H9 (cell line): ENCODE measurements at regions not wholly inside any gene's neighbourhood (a gene's known extent, or its start where the extent isn't known, plus 50 kb on each side); places are given as distances from the start of the nearest gene placed in this dataset.

Source experiments
- DNase-seq: peaks from one replicate; pipeline ENCODE4 v3.0.0-alpha.2; 2017
- H2AFZ ChIP-seq: one replicate; pipeline ENCODE4 v1.6.1; 2013; ENCODE audit warnings: mild to moderate bottlenecking, low read length, control low read depth, moderate library complexity
- H2AK5ac ChIP-seq: 2 replicates; pipeline ENCODE4 v1.6.1; 2013; ENCODE audit warnings: low read length, control low read depth, mixed read lengths; ENCODE audit not compliant: insufficient read length
- H2BK120ac ChIP-seq: one replicate; pipeline ENCODE4 v1.6.1; 2013; ENCODE audit warnings: low read depth, mild to moderate bottlenecking, low read length, control low read depth, inconsistent platforms; ENCODE audit not compliant: poor library complexity, severe bottlenecking
- H2BK12ac ChIP-seq: 2 replicates; pipeline ENCODE4 v1.6.1; 2013; ENCODE audit warnings: low read length, control low read depth, mixed read lengths, low read depth; ENCODE audit not compliant: insufficient read length
- H2BK15ac ChIP-seq: 2 replicates; pipeline ENCODE4 v1.6.1; 2013; ENCODE audit warnings: low read depth, low read length, control low read depth
- H2BK20ac ChIP-seq: one replicate; pipeline ENCODE4 v1.6.1; 2013; ENCODE audit warnings: low read depth, mild to moderate bottlenecking, low read length, control low read depth, inconsistent platforms; ENCODE audit not compliant: poor library complexity, severe bottlenecking
- H2BK5ac ChIP-seq: 2 replicates; pipeline ENCODE4 v1.6.1; 2013; ENCODE audit warnings: low read length, control low read depth, mixed read lengths; ENCODE audit not compliant: insufficient read length
- H3K14ac ChIP-seq: 2 replicates; pipeline ENCODE4 v1.6.1; 2013; ENCODE audit warnings: low read length, control low read depth; ENCODE audit not compliant: insufficient read depth
- H3K18ac ChIP-seq: 2 replicates; pipeline ENCODE4 v1.6.1; 2013; ENCODE audit warnings: low read depth, mild to moderate bottlenecking, mixed read lengths, low read length, control low read depth; ENCODE audit not compliant: insufficient read length
- H3K23ac ChIP-seq: 2 replicates; pipeline ENCODE4 v1.6.1; 2013; ENCODE audit warnings: low read length, control low read depth, mixed read lengths, low read depth; ENCODE audit not compliant: insufficient read length
- H3K23me2 ChIP-seq: 2 replicates; pipeline ENCODE4 v1.6.1; 2013; ENCODE audit warnings: low read depth, mild to moderate bottlenecking, mixed read lengths, low read length, control low read depth; ENCODE audit not compliant: insufficient read length, poor library complexity, severe bottlenecking
- H3K27ac ChIP-seq: 2 replicates; pipeline ENCODE4 v1.5.1; 2013; ENCODE audit warnings: low read length, control low read depth, mixed read lengths, low read depth; ENCODE audit not compliant: insufficient read length
- H3K27me3 ChIP-seq: 2 replicates; pipeline ENCODE4 v1.6.1; 2013; ENCODE audit warnings: low read length, control low read depth, inconsistent platforms; ENCODE audit not compliant: insufficient read depth
- H3K4ac ChIP-seq: 2 replicates; pipeline ENCODE4 v1.6.1; 2013; ENCODE audit warnings: low read depth, mild to moderate bottlenecking, control low read depth, inconsistent platforms, low read length, moderate library complexity
- H3K4me1 ChIP-seq: 2 replicates; pipeline ENCODE4 v1.6.1; 2013; ENCODE audit warnings: low read length, control low read depth, inconsistent platforms; ENCODE audit not compliant: insufficient read depth
- H3K4me2 ChIP-seq: 2 replicates; pipeline ENCODE4 v1.6.1; 2013; ENCODE audit warnings: low read length, control low read depth, mixed read lengths; ENCODE audit not compliant: insufficient read length, insufficient read depth
- H3K56ac ChIP-seq: 2 replicates; pipeline ENCODE4 v1.6.1; 2013; ENCODE audit warnings: low read depth, mild to moderate bottlenecking, mixed read lengths, low read length, control low read depth; ENCODE audit not compliant: insufficient read length
- H3K79me1 ChIP-seq: 2 replicates; pipeline ENCODE4 v1.6.1; 2013; ENCODE audit warnings: low read depth, mild to moderate bottlenecking, moderate library complexity, low read length, control low read depth, inconsistent platforms; ENCODE audit not compliant: insufficient read depth, poor library complexity, severe bottlenecking
- H3K79me2 ChIP-seq: 2 replicates; pipeline ENCODE4 v1.6.1; 2013; ENCODE audit warnings: low read length, control low read depth, inconsistent platforms; ENCODE audit not compliant: insufficient read depth
- H3K9ac ChIP-seq: 2 replicates; pipeline ENCODE4 v1.6.1; 2013; ENCODE audit warnings: low read length, control low read depth, mixed read lengths; ENCODE audit not compliant: insufficient read length; ENCODE audit errors: extremely low read depth
- H3K9me3 ChIP-seq: one replicate; pipeline ENCODE4 v1.6.1; 2013; ENCODE audit warnings: low read depth, low read length, inconsistent platforms; ENCODE audit not compliant: control insufficient read depth
- H3T11ph ChIP-seq: one replicate; pipeline ENCODE4 v1.6.1; 2013; ENCODE audit warnings: mild to moderate bottlenecking, low read length, control low read depth, inconsistent platforms
- H4K20me1 ChIP-seq: one replicate; pipeline ENCODE4 v1.6.1; 2013; ENCODE audit not compliant: control insufficient read depth, insufficient read length, insufficient read depth
- H4K5ac ChIP-seq: 2 replicates; pipeline ENCODE4 v1.6.1; 2013; ENCODE audit warnings: low read depth, mild to moderate bottlenecking, mixed read lengths, low read length, control low read depth; ENCODE audit not compliant: insufficient read length
- H4K8ac ChIP-seq: replicated peaks from 2 replicates; pipeline ENCODE4 v1.6.1; 2013; ENCODE audit warnings: low read length, control low read depth, mixed read lengths, low read depth; ENCODE audit not compliant: insufficient read length
- H4K91ac ChIP-seq: 2 replicates; pipeline ENCODE4 v1.6.1; 2013; ENCODE audit warnings: low read depth, mild to moderate bottlenecking, moderate library complexity, mixed read lengths, low read length, control low read depth; ENCODE audit not compliant: insufficient read length
- H3K27ac Mint-ChIP-seq, 3 experiments: 2 replicates in 2 of 3; 3 replicates in 1 of 3; pipeline ENCODE4 v1.8.0; 2020 to 2021; ENCODE audit warnings: mixed read lengths in 3 of 3, mild to moderate bottlenecking in 1 of 3, moderate library complexity in 1 of 3
- H3K27me3 Mint-ChIP-seq: 2 replicates; pipeline ENCODE4 v1.8.0; 2021; ENCODE audit warnings: low read depth, mild to moderate bottlenecking, moderate library complexity, mixed read lengths
- H3K36me3 Mint-ChIP-seq, 3 experiments: 2 replicates in 2 of 3; 3 replicates in 1 of 3; pipeline ENCODE4 v1.8.0; 2020 to 2021; ENCODE audit warnings: low read depth in 3 of 3, mixed read lengths in 3 of 3; ENCODE audit not compliant: insufficient read depth in 1 of 3
- H3K4me1 Mint-ChIP-seq, 2 experiments: 2 replicates each; pipeline ENCODE4 v1.8.0; 2020; ENCODE audit warnings: mixed read lengths in 2 of 2
- H3K4me3 Mint-ChIP-seq, 2 experiments: 2 replicates in 1 of 2; 3 replicates in 1 of 2; pipeline ENCODE4 v1.8.0; 2020 to 2021; ENCODE audit warnings: mild to moderate bottlenecking in 2 of 2, mixed read lengths in 2 of 2, moderate library complexity in 1 of 2
- H3K9me3 Mint-ChIP-seq, 2 experiments: 2 replicates in 1 of 2; 3 replicates in 1 of 2; pipeline ENCODE4 v1.8.0; 2020; ENCODE audit warnings: mild to moderate bottlenecking in 2 of 2, mixed read lengths in 2 of 2, moderate library complexity in 1 of 2
- CTCF ChIP-seq: fragments of 200-600 bp; sonication (generic); conservative IDR thresholded peaks from 3 replicates; pipeline ENCODE4 v1.8.0; 2021; ENCODE audit warnings: antibody characterized with exemption, mild to moderate bottlenecking
- WGBS: extraction: QIAGEN DNeasy Blood & Tissue Kit; methylation state at CpG from one replicate; pipeline ENCODE4 v1.1.7; 2013; ENCODE audit warnings: missing lambda C conversion rate, low lambda C conversion rate, mixed read lengths; ENCODE audit not compliant: insufficient read length; ENCODE audit errors: extremely low coverage; 5-methylcytosine and 5-hydroxymethylcytosine counted together

- no peaks in the 10 kb centered on the region for H3K23me2 ChIP-seq
- Mint-ChIP-seq H3K4me3 (no peak overlapping the region), H3K36me3 (no peaks in the 10 kb centered on the region), H3K27me3 (no peaks in the 10 kb centered on the region), H3K27ac (no peak overlapping the region), H3K4me1 (no peaks in the 10 kb centered on the region), H3K9me3 (no peaks in the 10 kb centered on the region)
- H3K14ac ChIP-seq = no peak overlapping the region
- H3K18ac ChIP-seq = no peak overlapping the region
- H2BK120ac ChIP-seq = no peak overlapping the region
- H2BK20ac ChIP-seq = no peak overlapping the region
- H2AFZ ChIP-seq = no peak overlapping the region
- H3T11ph ChIP-seq = no peak overlapping the region
- no peak overlapping the region for H3K23ac ChIP-seq
- H3K27ac ChIP-seq = no peak overlapping the region
- no peak overlapping the region for H4K8ac ChIP-seq
- no peaks in the 10 kb centered on the region for H3K4me1 ChIP-seq
- H3K79me1 ChIP-seq = no peaks in the 10 kb centered on the region
- H3K56ac ChIP-seq = no peak overlapping the region
- H2BK12ac ChIP-seq = no peak overlapping the region
- no peak overlapping the region for H2BK15ac ChIP-seq
- H3K79me2 ChIP-seq = no peaks in the 10 kb centered on the region
- no peak overlapping the region for H4K5ac ChIP-seq
- no peak overlapping the region for H3K9ac ChIP-seq
- DNase-seq = no peak
- H3K9me3 ChIP-seq = no peaks in the 10 kb centered on the region
- no peaks in the 10 kb centered on the region for H4K20me1 ChIP-seq
- H2AK5ac ChIP-seq = no peak overlapping the region
- no peak for TF ChIP-seq CTCF
- no CpG with 5 or more reads among the region's 1 CpG for WGBS
- H2BK5ac ChIP-seq = no peak overlapping the region
- H3K4me2 ChIP-seq = no peak overlapping the region
- H4K91ac ChIP-seq = no peak overlapping the region
- no peaks in the 10 kb centered on the region for H3K27me3 ChIP-seq
- no peak overlapping the region for H3K4ac ChIP-seq
Measured at GRCh38 chr17:69948406-69948805, 126.6 kb upstream of the KCNJ16 start.
